Smooth muscle cell (in vitro differentiated cells): ENCODE measurements at regions not wholly inside any gene's neighbourhood (a gene's known extent, or its start where the extent isn't known, plus 50 kb on each side); places are given as distances from the start of the nearest gene placed in this dataset.

ENCODE experiments used
- DNase-seq: peaks from one replicate; lab custom pipeline; 2025; ENCODE audit not compliant: unreplicated experiment; lab: John Stamatoyannopoulos, UW
- H2AFZ ChIP-seq: fragments of 200-600 bp; sonication (generic); 2 replicates; pipeline ENCODE4 v1.6.0; 2016; ENCODE audit warnings: antibody characterized with exemption, low read depth, mild to moderate bottlenecking
- H3F3A ChIP-seq: fragments of 200-600 bp; sonication (generic); 2 replicates; pipeline ENCODE4 v1.6.0; 2017; ENCODE audit warnings: antibody characterized with exemption, low read depth
- H3K27ac ChIP-seq: fragments of 200-600 bp; sonication (generic); 2 replicates; pipeline ENCODE4 v1.5.1; 2016; ENCODE audit warnings: low read depth, mild to moderate bottlenecking
- H3K27me3 ChIP-seq: fragments of 200-600 bp; sonication (generic); 2 replicates; pipeline ENCODE4 v1.6.1; 2016; ENCODE audit warnings: low read depth, mild to moderate bottlenecking
- H3K36me3 ChIP-seq: fragments of 200-600 bp; sonication (generic); 2 replicates; pipeline ENCODE4 v1.5.1; 2016; ENCODE audit warnings: low read depth
- H3K4me1 ChIP-seq: fragments of 200-600 bp; sonication (generic); 2 replicates; pipeline ENCODE4 v1.5.1; 2016; ENCODE audit warnings: low read depth
- H3K4me2 ChIP-seq: fragments of 200-600 bp; sonication (generic); 2 replicates; pipeline ENCODE4 v1.6.0; 2016; ENCODE audit warnings: mild to moderate bottlenecking
- H3K4me3 ChIP-seq: fragments of 200-600 bp; sonication (generic); 2 replicates; pipeline ENCODE4 v1.5.1; 2016; ENCODE audit warnings: mild to moderate bottlenecking
- H3K79me2 ChIP-seq: fragments of 200-600 bp; sonication (generic); 2 replicates; pipeline ENCODE4 v1.6.0; 2016; ENCODE audit warnings: low read depth, mild to moderate bottlenecking
- H3K9ac ChIP-seq: fragments of 200-600 bp; sonication (generic); 2 replicates; pipeline ENCODE4 v1.6.0; 2016; ENCODE audit warnings: low read depth
- H3K9me3 ChIP-seq: fragments of 200-600 bp; sonication (generic); replicated peaks from 2 replicates; pipeline ENCODE4 v1.5.1; 2016; ENCODE audit warnings: low read depth
- H4K20me1 ChIP-seq: fragments of 200-600 bp; sonication (generic); 2 replicates; pipeline ENCODE4 v1.6.0; 2016; ENCODE audit warnings: low read depth
- WGBS: methylation state at CpG from one replicate; pipeline ENCODE4 v1.1.7; 2016; ENCODE audit warnings: low lambda C conversion rate; 5-methylcytosine and 5-hydroxymethylcytosine counted together
- TF ChIP-seq, protein P1 (sequence below): fragments of 200-600 bp; sonication (generic); IDR thresholded peaks from 2 replicates; pipeline ENCODE4 v1.5.1; 2017; ENCODE audit warnings: borderline replicate concordance, mild to moderate bottlenecking, antibody characterized with exemption; ENCODE audit not compliant: insufficient read depth, poor library complexity, severe bottlenecking

DNA sequence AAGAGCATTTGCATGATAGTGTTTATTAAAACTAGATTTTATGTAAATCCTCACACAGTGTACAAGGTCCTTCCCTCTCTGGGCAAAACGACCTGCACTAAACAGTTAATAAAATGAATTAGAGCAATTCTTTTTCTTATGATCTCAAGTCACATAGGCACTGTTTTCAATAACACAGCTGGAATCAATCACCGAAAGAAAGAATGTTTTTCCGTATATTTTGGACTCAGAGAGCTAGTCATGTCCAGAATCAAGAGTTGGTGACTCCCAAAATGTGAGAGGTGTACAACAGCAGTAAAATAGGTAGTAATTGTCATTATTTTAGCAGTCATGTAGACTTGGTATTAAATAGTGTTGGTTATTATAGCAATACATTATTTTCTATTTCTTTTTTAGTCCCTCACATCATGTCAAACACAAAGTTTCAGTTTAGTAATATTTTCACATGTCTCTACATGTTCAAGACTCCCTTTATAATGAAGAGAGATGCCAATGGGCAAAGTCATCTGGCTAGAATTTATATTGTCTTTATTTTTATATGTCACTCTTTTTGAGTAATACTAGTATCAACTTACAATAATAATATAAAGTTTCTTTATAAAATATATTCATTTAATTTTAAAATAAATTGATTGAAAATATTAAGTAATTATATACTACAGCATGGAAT lies 448.6 kb upstream of the CDIN1 start:
- Histone ChIP-seq H3K79me2 (no peaks in the 10 kb centered on the region), H3K4me3 (no peak overlapping the region), H3K9me3 (no peaks in the 10 kb centered on the region), H3F3A (no peaks in the 10 kb centered on the region), H3K27me3 (no peaks in the 10 kb centered on the region), H3K27ac (no peak overlapping the region), H4K20me1 (no peaks in the 10 kb centered on the region), H2AFZ (no peak overlapping the region), H3K9ac (no peak overlapping the region), H3K4me2 (no peak overlapping the region), H3K4me1 (peaks cover 7% of the 10 kb centered on the region), H3K36me3 (no peaks in the 10 kb centered on the region)
- TF ChIP-seq, protein P1, sequence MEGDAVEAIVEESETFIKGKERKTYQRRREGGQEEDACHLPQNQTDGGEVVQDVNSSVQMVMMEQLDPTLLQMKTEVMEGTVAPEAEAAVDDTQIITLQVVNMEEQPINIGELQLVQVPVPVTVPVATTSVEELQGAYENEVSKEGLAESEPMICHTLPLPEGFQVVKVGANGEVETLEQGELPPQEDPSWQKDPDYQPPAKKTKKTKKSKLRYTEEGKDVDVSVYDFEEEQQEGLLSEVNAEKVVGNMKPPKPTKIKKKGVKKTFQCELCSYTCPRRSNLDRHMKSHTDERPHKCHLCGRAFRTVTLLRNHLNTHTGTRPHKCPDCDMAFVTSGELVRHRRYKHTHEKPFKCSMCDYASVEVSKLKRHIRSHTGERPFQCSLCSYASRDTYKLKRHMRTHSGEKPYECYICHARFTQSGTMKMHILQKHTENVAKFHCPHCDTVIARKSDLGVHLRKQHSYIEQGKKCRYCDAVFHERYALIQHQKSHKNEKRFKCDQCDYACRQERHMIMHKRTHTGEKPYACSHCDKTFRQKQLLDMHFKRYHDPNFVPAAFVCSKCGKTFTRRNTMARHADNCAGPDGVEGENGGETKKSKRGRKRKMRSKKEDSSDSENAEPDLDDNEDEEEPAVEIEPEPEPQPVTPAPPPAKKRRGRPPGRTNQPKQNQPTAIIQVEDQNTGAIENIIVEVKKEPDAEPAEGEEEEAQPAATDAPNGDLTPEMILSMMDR: no peak
- no peak for DNase-seq
- WGBS: 81% methylated on average over 3 of the region's 3 CpGs

DNA sequence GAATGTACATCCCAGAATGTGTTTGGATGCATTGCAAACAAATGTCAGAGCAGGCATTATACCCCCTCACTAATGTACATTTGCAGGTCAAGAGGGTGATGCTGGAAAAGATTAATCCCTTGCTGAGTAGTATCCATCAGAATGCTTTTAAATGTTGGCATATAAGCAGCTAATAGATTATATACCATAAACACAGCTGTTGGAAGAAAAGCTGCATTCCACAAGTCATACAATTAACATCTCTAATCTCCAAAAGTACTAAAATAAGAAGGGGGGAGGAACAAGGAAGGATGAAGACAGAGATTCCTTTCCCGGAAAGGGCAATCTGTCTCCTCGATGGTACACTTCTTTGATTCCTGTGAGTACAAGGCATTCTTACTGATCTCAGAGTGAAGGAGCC lies 445.7 kb upstream of the CDIN1 start:
- Histone ChIP-seq H3K27me3 (no peaks in the 10 kb centered on the region), H3F3A (no peaks in the 10 kb centered on the region), H3K36me3 (no peaks in the 10 kb centered on the region), H3K4me1 (peaks cover 7% of the 10 kb centered on the region), H2AFZ (peak overlapping the region; percentile 56), H3K4me3 (no peak overlapping the region), H3K9me3 (no peaks in the 10 kb centered on the region), H4K20me1 (no peaks in the 10 kb centered on the region), H3K27ac (no peak overlapping the region), H3K4me2 (peak overlapping the region; percentile 53), H3K79me2 (no peaks in the 10 kb centered on the region), H3K9ac (no peak overlapping the region)
- TF ChIP-seq, protein P1: no peak
- 30% methylated on average over 2 of the region's 2 CpGs for WGBS
- no peak for DNase-seq

DNA sequence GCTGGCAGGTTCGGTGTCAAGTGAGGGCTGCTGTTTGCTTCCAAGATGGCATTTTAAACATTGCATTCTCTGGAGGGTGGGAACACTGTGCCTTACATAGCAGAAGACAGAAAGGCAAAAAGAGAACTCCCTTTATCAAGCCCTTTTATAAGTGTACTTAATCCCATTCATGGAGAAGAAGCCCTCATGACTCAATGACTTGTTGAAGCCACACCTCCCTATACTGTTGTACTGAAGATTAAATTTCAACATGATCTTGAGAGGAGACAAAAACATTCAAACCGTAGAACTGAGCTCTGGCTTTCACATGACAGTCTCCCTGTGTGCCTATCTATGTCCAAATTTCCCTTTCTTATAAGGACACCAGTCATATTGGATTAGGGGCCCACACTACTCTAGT lies 443.4 kb upstream of the CDIN1 start:
- no peak overlapping the region for H3K9ac ChIP-seq
- no peaks in the 10 kb centered on the region for H3K27me3 ChIP-seq
- no peaks in the 10 kb centered on the region for H3K79me2 ChIP-seq
- 87% methylated on average over 2 of the region's 2 CpGs for whole genome bisulfite sequencing
- H4K20me1 ChIP-seq: no peaks in the 10 kb centered on the region
- H3K36me3 ChIP-seq: peaks cover 4% of the 10 kb centered on the region
- H3K4me2 ChIP-seq: no peak overlapping the region
- no peaks in the 10 kb centered on the region for H3K9me3 ChIP-seq
- DNase-seq: no peak
- H3F3A ChIP-seq: no peaks in the 10 kb centered on the region
- no peak overlapping the region for H3K27ac ChIP-seq
- no peak overlapping the region for H2AFZ ChIP-seq
- H3K4me3 ChIP-seq: no peak overlapping the region
- H3K4me1 ChIP-seq: peaks cover 7% of the 10 kb centered on the region
- TF ChIP-seq, protein P1: no peak

DNA sequence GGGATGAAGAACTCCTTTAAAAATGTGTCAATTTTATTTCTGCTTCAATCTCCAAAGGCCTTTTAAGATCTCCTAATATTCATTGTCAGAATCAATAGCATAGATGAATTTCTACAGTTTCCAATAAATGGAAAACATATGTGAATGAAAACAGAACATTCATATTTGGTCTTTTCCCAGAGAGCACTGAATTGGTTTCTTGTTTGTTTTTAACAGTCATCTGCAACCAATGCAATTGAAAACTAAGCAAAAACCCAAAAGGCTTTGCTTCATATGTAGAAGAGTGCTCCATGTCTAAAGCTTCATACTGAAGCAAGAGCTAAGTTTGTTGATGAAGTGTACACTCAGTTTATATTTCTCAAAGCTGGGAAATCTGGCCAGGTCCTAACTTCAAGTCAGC lies 426.5 kb upstream of the CDIN1 start:
- Histone ChIP-seq H3K4me2 (no peak overlapping the region), H3K27ac (no peak overlapping the region), H3K9ac (no peak overlapping the region), H3K9me3 (peaks cover 10% of the 10 kb centered on the region), H3K79me2 (no peaks in the 10 kb centered on the region), H4K20me1 (no peaks in the 10 kb centered on the region), H3K36me3 (no peaks in the 10 kb centered on the region), H2AFZ (no peak overlapping the region), H3K27me3 (no peaks in the 10 kb centered on the region), H3K4me3 (no peak overlapping the region), H3F3A (no peaks in the 10 kb centered on the region), H3K4me1 (no peaks in the 10 kb centered on the region)
- no peak for DNase-seq
- TF ChIP-seq, protein P1: no peak
